GM12878 (cell line): ENCODE measurements at regions not wholly inside any gene's neighbourhood (a gene's known extent, or its start where the extent isn't known, plus 50 kb on each side); places are given as distances from the start of the nearest gene placed in this dataset.

ENCODE experiments used
- ATAC-seq: fragments of 200-7000 bp; cut with Tn5 transposase; 3 replicates; pipeline ENCODE4 v1.9.1; 2020; ENCODE audit warnings: mild to moderate bottlenecking, moderate library complexity
- BruUV-seq: library from RNA; stranded (reverse); fragments of 400-500 nt; replicated peaks from 2 replicates; lab custom pipeline; 2021; lab: Mats Ljungman, UMichigan
- CTCF ChIA-PET: fragments of 300-600 bp; sonication (Branson Sonifier 250); formaldehyde crosslinking; extraction: SDS; loops from one replicate; lab custom pipeline; 2021; ENCODE audit warnings: inconsistent platforms; lab: Yijun Ruan, JAX
- POLR2A ChIA-PET: fragments of 350-600 bp; formaldehyde crosslinking; extraction: SDS; loops from one replicate; lab custom pipeline; 2021; ENCODE audit warnings: inconsistent platforms; lab: Charles Lee
- RAD21 ChIA-PET: fragments of 300-600 bp; sonication (Branson Sonifier 250); formaldehyde crosslinking; loops from one replicate; lab custom pipeline; 2023; ENCODE audit warnings: antibody characterized with exemption; ENCODE audit not compliant: unreplicated experiment; lab: Charles Lee
- SMC1A ChIA-PET: fragments of 300-600 bp; sonication (Branson Sonifier 250); formaldehyde crosslinking; loops from one replicate; lab custom pipeline; 2023; ENCODE audit not compliant: unreplicated experiment, uncharacterized antibody; lab: Charles Lee
- DNase-seq: peaks from one replicate; pipeline ENCODE4 v3.0.0-alpha.2; 2011; ENCODE audit warnings: low read depth, low spot score
- FAIRE-seq: peaks from 3 replicates; lab custom pipeline; 2011; peaks lifted over from hg19 to GRCh38; lab: Jason Lieb, UNC
- H2AFZ ChIP-seq: 2 replicates; pipeline ENCODE4 v1.6.0; 2011; ENCODE audit warnings: low read depth, low read length, control low read depth; ENCODE audit not compliant: control insufficient read depth
- H3K27ac ChIP-seq: 2 replicates; pipeline ENCODE4 v1.5.1; 2011; ENCODE audit warnings: control low read depth; ENCODE audit not compliant: control insufficient read depth, insufficient read depth
- H3K27me3 ChIP-seq, 2 experiments: replicated peaks in 1 of 2; 2 replicates each; pipeline versions ENCODE4 v1.6.0 to v1.6.1; 2011; ENCODE audit warnings: low read length in 1 of 2; ENCODE audit not compliant: control insufficient read depth in 2 of 2, insufficient read depth in 2 of 2
- H3K36me3 ChIP-seq, 2 experiments: 2 replicates each; pipeline ENCODE4 v1.5.1; 2011; ENCODE audit warnings: low read length in 1 of 2; ENCODE audit not compliant: control insufficient read depth in 2 of 2, insufficient read depth in 2 of 2
- H3K4me1 ChIP-seq: 2 replicates; pipeline ENCODE4 v1.6.1; 2011; ENCODE audit warnings: mild to moderate bottlenecking, low read length, moderate library complexity, mixed read lengths; ENCODE audit not compliant: control insufficient read depth, insufficient read depth
- H3K4me2 ChIP-seq: 2 replicates; pipeline ENCODE4 v1.6.0; 2011; ENCODE audit warnings: control low read depth; ENCODE audit not compliant: control insufficient read depth, insufficient read depth
- H3K4me3 ChIP-seq: fragments of 200-600 bp; sonication (generic); 2 replicates; pipeline ENCODE4 v1.5.1; 2016
- H3K79me2 ChIP-seq: 2 replicates; pipeline ENCODE4 v1.6.0; 2011; ENCODE audit warnings: low read length; ENCODE audit not compliant: control insufficient read depth, insufficient read depth
- H3K9ac ChIP-seq: 2 replicates; pipeline ENCODE4 v1.8.0; 2011; ENCODE audit warnings: low read length, control low read depth, mixed read lengths; ENCODE audit not compliant: control insufficient read depth, insufficient read depth
- H3K9me3 ChIP-seq: replicated peaks from 3 replicates; pipeline ENCODE4 v1.5.1; 2011; ENCODE audit warnings: mild to moderate bottlenecking, low read length; ENCODE audit not compliant: control insufficient read depth, insufficient read depth
- H4K20me1 ChIP-seq: 2 replicates; pipeline ENCODE4 v1.6.0; 2011; ENCODE audit not compliant: control insufficient read depth, insufficient read depth
- EZH2 ChIP-seq: IDR thresholded peaks from 2 replicates; pipeline ENCODE4 v1.6.1; 2012; ENCODE audit warnings: low read depth, mild to moderate bottlenecking, control low read depth, inconsistent platforms, low read length, borderline replicate concordance; ENCODE audit not compliant: control insufficient read depth
- GABPA ChIP-seq: IDR thresholded peaks from 2 replicates; pipeline ENCODE4 v1.6.1; 2014; ENCODE audit warnings: antibody characterized with exemption, low read depth, mild to moderate bottlenecking, inconsistent platforms
- HDAC2 ChIP-seq: fragments of 200-600 bp; sonication (generic); IDR thresholded peaks from 2 replicates; pipeline ENCODE4 v1.6.1; 2017
- NFXL1 ChIP-seq: fragments of 450-650 bp; IDR thresholded peaks from 2 replicates; pipeline ENCODE4 v1.6.1; 2017; ENCODE audit warnings: antibody characterized with exemption, mild to moderate bottlenecking, borderline replicate concordance
- PKNOX1 ChIP-seq: fragments of 450-650 bp; IDR thresholded peaks from 2 replicates; pipeline ENCODE4 v1.6.1; 2016; ENCODE audit warnings: mild to moderate bottlenecking
- SIN3A ChIP-seq: IDR thresholded peaks from 2 replicates; pipeline ENCODE4 v1.6.1; 2012; ENCODE audit warnings: low read depth, low read length, improper control_type of control experiment
- SMAD1 ChIP-seq: fragments of 450-650 bp; IDR thresholded peaks from 2 replicates; pipeline ENCODE4 v1.6.1; 2018; ENCODE audit warnings: mild to moderate bottlenecking, low read depth; ENCODE audit not compliant: partially characterized antibody
- TBL1XR1 ChIP-seq: IDR thresholded peaks from 2 replicates; pipeline ENCODE4 v1.6.1; 2012; ENCODE audit warnings: low read depth, low read length, improper control_type of control experiment
- WGBS: methylation state at CpG from one replicate; pipeline ENCODE4 v1.1.6; 2016; ENCODE audit warnings: low lambda C conversion rate; ENCODE audit not compliant: insufficient replicate concordance, insufficient coverage; ENCODE audit errors: missing lambda C conversion rate; 5-methylcytosine and 5-hydroxymethylcytosine counted together
- in situ Hi-C: fragments of 300-500 bp; cut with MboI; formaldehyde crosslinking; loops from 9 replicates; pipeline ENCODE4 v1.14.3; 2018; ENCODE audit warnings: mixed read lengths
- intact Hi-C: fragments of 100-400 bp; cut with micrococcal nuclease; formaldehyde crosslinking; loops from one replicate; pipeline ENCODE4 v1.14.2; 2022; ENCODE audit not compliant: unreplicated experiment

- POLR2A ChIA-PET = no interaction called here
- no TSS peak for BruUV-seq
- H3K4me3 ChIP-seq = no peak overlapping the region
- DNase-seq (no peak), FAIRE-seq (no peak), ATAC-seq (no peak)
- intact Hi-C loops = no loop called here
- H3K79me2 ChIP-seq = no peaks in the 10 kb centered on the region
- H3K36me3 ChIP-seq = no peaks in the 10 kb centered on the region
- SMC1A ChIA-PET = interaction anchor here (1.7 kb wide), 1 partner anchor 20 kb away, joined by 4 read pairs; no protein-coding TSS in a partner anchor
- no peaks in the 10 kb centered on the region for H3K4me1 ChIP-seq
- RAD21 ChIA-PET = interaction anchor here (1.1 kb wide), 1 partner anchor 20 kb away, joined by 3 read pairs; no protein-coding TSS in a partner anchor
- 17% methylated on average over 3 of the region's 3 CpGs for WGBS
- no peaks in the 10 kb centered on the region for H3K27me3 ChIP-seq
- no peaks in the 10 kb centered on the region for H4K20me1 ChIP-seq
- H3K27ac ChIP-seq = no peak overlapping the region
- H3K9ac ChIP-seq = no peak overlapping the region
- CTCF ChIA-PET = interaction anchor here (1.0 to 1.1 kb wide), 2 partner anchors 10 to 176 kb away, joined by 3 read pairs; no protein-coding TSS in a partner anchor
- TF ChIP-seq GABPA (no peak), NFXL1 (no peak), SMAD1 (no peak), EZH2 (no peak), TBL1XR1 (no peak), HDAC2 (no peak), SIN3A (no peak), PKNOX1 (no peak)
- TF ChIP-seq, all 136 proteins: peak for 0
- Histone ChIP-seq H2AFZ (no peak overlapping the region), H3K4me2 (no peak overlapping the region), H3K9me3 (no peaks in the 10 kb centered on the region)
- in situ Hi-C loops = no loop called here
These were observed 165.9 kb upstream of the CCDC150 start for GRCh38 chr2:196473617-196474016.
